A673 (cell line): ENCODE measurements at regions not wholly inside any gene's neighbourhood (a gene's known extent, or its start where the extent isn't known, plus 50 kb on each side); places are given as distances from the start of the nearest gene placed in this dataset.

ENCODE experiments used
- CTCF ChIP-seq: fragments of 300-800, 200-600 bp; sonication (generic); conservative IDR thresholded peaks from 2 replicates; pipeline ENCODE4 v1.5.1; 2017; ENCODE audit warnings: low read depth, mild to moderate bottlenecking, antibody characterized with exemption, low read length, moderate library complexity, mixed read lengths
- EZH2 ChIP-seq: fragments of 200-600 bp; sonication (generic); IDR thresholded peaks from 2 replicates; pipeline ENCODE4 v1.6.1; 2017; ENCODE audit warnings: borderline replicate concordance, low read depth, mild to moderate bottlenecking, mixed read lengths, antibody characterized with exemption, low read length; ENCODE audit not compliant: poor library complexity, severe bottlenecking

- TF ChIP-seq CTCF: no peak
- TF ChIP-seq EZH2: no peak
These were observed 63.0 kb upstream of the IMPG1 start for GRCh38 chr6:76135481-76135880.
